Thymus (tissue), 11 donors: ENCODE measurements at regions not wholly inside any gene's neighbourhood (a gene's known extent, or its start where the extent isn't known, plus 50 kb on each side); places are given as distances from the start of the nearest gene placed in this dataset.

ENCODE experiments used
- DNase-seq, 9 donors: peaks; one replicate each; pipeline ENCODE4 v3.0.0-alpha.2; 2013; ENCODE audit warnings: low spot score in 9 of 9, low read depth in 6 of 9, missing footprints in 1 of 9
- H3K27ac ChIP-seq, 2 donors: one replicate each; pipeline ENCODE4 v1.5.1; 2013; ENCODE audit warnings: control low read depth in 1 of 2, low read depth in 1 of 2, low read length in 1 of 2, mild to moderate bottlenecking in 1 of 2, moderate library complexity in 1 of 2
- H3K27me3 ChIP-seq, 2 donors: one replicate each; pipeline ENCODE4 v1.5.1; 2013; ENCODE audit warnings: low read length in 1 of 2; ENCODE audit not compliant: control insufficient read depth in 2 of 2, insufficient read depth in 1 of 2
- H3K36me3 ChIP-seq, 2 donors: one replicate each; pipeline ENCODE4 v1.5.1; 2013; ENCODE audit warnings: low read length in 1 of 2, mild to moderate bottlenecking in 1 of 2, moderate library complexity in 1 of 2; ENCODE audit not compliant: control insufficient read depth in 2 of 2, insufficient read depth in 2 of 2
- H3K4me1 ChIP-seq, 2 donors: one replicate each; pipeline ENCODE4 v1.5.1; 2013; ENCODE audit warnings: low read length in 2 of 2; ENCODE audit not compliant: control insufficient read depth in 2 of 2, insufficient read depth in 2 of 2
- H3K4me3 ChIP-seq, 2 donors: one replicate each; pipeline ENCODE4 v1.5.1; 2013; ENCODE audit warnings: low read length in 2 of 2, control low read depth in 1 of 2, mild to moderate bottlenecking in 1 of 2
- H3K9me3 ChIP-seq, 2 donors: one replicate each; pipeline ENCODE4 v1.5.1; 2013; ENCODE audit warnings: low read length in 1 of 2, mild to moderate bottlenecking in 1 of 2; ENCODE audit not compliant: control insufficient read depth in 2 of 2, insufficient read depth in 1 of 2
- WGBS: extraction: QIAGEN DNeasy Blood & Tissue Kit; methylation state at CpG from one replicate; pipeline ENCODE4 v1.1.7; 2013; 5-methylcytosine and 5-hydroxymethylcytosine counted together
- donor health status: healthy.

DNA sequence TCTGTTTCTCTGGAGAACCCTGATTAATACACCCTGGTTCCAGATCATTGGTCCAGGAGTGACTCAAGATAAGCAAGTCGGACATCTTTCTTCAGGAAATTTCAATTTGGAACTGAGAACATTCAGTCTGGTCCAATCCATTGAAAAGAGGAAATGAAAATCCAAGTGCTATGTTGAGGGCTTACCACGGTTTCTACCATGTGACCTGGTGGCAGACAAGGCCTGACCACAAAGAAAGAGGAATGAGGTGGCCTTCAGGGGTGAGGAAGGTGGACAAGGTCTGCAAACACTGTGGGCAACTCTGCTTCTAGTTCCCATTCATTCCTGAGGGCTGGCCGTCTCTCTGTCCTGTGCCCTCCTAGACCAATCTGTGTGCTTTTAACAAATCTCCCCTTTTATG, 149.2 kb upstream of the GHITM start:
- Histone ChIP-seq H3K4me1 (no peaks in the 10 kb centered on the region), H3K4me3 (no peak overlapping the region), H3K36me3 (no peaks in the 10 kb centered on the region), H3K27ac (no peak overlapping the region), H3K9me3 (no peaks in the 10 kb centered on the region), H3K27me3 (no peaks in the 10 kb centered on the region)
- DNase-seq, result peak in 1 of 9 donors; percentile 8
- WGBS, result 48% methylated on average over 3 of the region's 3 CpGs

GRCh38 chr10:83991986-83992753, 147.1 kb upstream of the GHITM start:
- Histone ChIP-seq H3K4me1 (no peaks in the 10 kb centered on the region), H3K27me3 (no peaks in the 10 kb centered on the region), H3K36me3 (no peaks in the 10 kb centered on the region), H3K4me3 (no peak overlapping the region), H3K27ac (no peak overlapping the region), H3K9me3 (no peaks in the 10 kb centered on the region)
- 45% methylated on average over 7 of the region's 7 CpGs for WGBS
- peak in 2 of 9 donors; percentile 4 to 8 for DNase-seq

DNA sequence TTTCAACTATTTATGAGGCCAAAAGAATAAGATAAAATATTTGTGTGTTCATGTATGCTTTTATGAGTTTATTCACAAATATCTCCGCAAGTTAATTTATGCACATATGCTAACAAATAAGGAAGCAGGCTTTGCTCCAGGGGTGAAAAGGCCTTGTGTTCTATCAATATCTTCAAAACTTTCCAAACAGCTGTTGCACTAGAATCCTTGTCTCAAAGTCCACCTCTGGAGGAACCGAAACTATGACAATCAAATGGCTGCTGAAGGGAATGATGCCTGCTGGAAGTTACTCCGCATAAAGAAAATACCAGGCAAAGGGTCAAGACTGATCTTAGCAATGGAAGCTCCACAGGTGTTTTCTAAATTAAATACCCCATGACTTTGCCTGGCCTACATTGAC, 145.0 kb upstream of the GHITM start:
- Histone ChIP-seq H3K27me3 (no peaks in the 10 kb centered on the region), H3K36me3 (no peaks in the 10 kb centered on the region), H3K27ac (no peak overlapping the region), H3K4me1 (no peaks in the 10 kb centered on the region), H3K9me3 (no peaks in the 10 kb centered on the region), H3K4me3 (no peak overlapping the region)
- 97% methylated on average over 3 of the region's 3 CpGs for WGBS
- no peak for DNase-seq

- Histone ChIP-seq H3K9me3 (no peaks in the 10 kb centered on the region), H3K27me3 (no peaks in the 10 kb centered on the region), H3K27ac (no peak overlapping the region), H3K4me1 (no peaks in the 10 kb centered on the region), H3K36me3 (no peaks in the 10 kb centered on the region), H3K4me3 (no peak overlapping the region)
- WGBS, result 87% methylated on average over 4 of the region's 4 CpGs
- DNase-seq, result no peak
These were observed 143.5 kb upstream of the GHITM start for GRCh38 chr10:83995738-83996331.

DNA sequence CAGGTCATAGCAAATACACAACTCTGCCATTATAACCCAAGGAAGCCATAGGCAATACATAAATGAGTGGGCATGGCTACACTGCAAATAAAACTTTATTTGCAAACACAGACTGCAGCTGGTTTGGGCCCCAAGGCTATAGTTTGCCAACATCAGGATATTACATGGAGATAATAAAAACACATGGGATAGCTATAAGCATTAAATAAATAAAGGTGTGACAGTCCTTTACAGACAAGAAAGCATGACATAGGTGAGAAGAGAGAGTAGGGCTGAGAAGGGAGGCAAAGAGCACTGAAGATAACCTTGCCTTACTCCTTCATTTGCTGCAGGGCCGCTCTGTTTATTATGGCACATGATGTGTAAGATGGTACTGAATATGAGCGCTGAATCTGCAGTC, 135.1 kb upstream of the GHITM start:
- Histone ChIP-seq H3K9me3 (no peaks in the 10 kb centered on the region), H3K27ac (no peak overlapping the region), H3K4me1 (no peaks in the 10 kb centered on the region), H3K27me3 (no peaks in the 10 kb centered on the region), H3K36me3 (no peaks in the 10 kb centered on the region), H3K4me3 (no peak overlapping the region)
- WGBS, result 98% methylated on average over 2 of the region's 2 CpGs
- no peak for DNase-seq

- WGBS, result 83% methylated on average over 3 of the region's 3 CpGs
- no peaks in the 10 kb centered on the region for H3K4me1 ChIP-seq
- H3K9me3 ChIP-seq, result no peaks in the 10 kb centered on the region
These were observed 133.9 kb upstream of the GHITM start for GRCh38 chr10:84005403-84005802.

GRCh38 chr10:84007482-84007881, 131.8 kb upstream of the GHITM start:
- DNase-seq, result no peak
- H3K27ac ChIP-seq, result no peak overlapping the region
- no peaks in the 10 kb centered on the region for H3K36me3 ChIP-seq
- H3K9me3 ChIP-seq, result no peaks in the 10 kb centered on the region
- H3K4me1 ChIP-seq, result no peaks in the 10 kb centered on the region
- no peaks in the 10 kb centered on the region for H3K27me3 ChIP-seq
- WGBS, result 92% methylated on average over 5 of the region's 5 CpGs
- no peak overlapping the region for H3K4me3 ChIP-seq

More at GRCh38 chr10:84005403-84005802, 133.9 kb upstream of the GHITM start:
- no peak for DNase-seq
- Histone ChIP-seq H3K4me3 (no peak overlapping the region), H3K36me3 (no peaks in the 10 kb centered on the region), H3K27me3 (no peaks in the 10 kb centered on the region), H3K27ac (no peak overlapping the region)

DNA sequence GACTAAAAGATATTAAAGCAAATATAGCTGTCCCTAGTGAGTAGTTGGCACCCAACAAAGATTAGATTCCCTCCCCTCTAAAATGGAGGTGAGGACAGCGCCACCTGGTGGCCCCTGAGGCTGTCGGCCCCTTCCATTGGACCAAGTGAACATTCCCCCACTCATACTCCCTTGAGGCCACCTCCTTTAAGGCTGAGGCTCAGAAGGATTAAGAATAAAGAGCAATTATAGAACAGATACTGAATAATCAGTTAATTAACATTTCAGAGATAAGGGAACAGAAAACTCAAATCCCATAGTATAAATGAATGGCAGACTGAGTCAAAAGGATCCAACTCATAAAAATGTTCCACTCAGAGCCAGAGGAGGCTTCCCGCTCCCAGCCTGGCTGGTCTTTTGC, 130.4 kb upstream of the GHITM start:
- Histone ChIP-seq H3K4me3 (no peak overlapping the region), H3K36me3 (no peaks in the 10 kb centered on the region), H3K9me3 (no peaks in the 10 kb centered on the region), H3K27me3 (no peaks in the 10 kb centered on the region), H3K4me1 (no peaks in the 10 kb centered on the region), H3K27ac (no peak overlapping the region)
- 44% methylated on average over 3 of the region's 3 CpGs for WGBS
- DNase-seq, result peak in 2 of 9 donors; percentile 7 to 18

DNA sequence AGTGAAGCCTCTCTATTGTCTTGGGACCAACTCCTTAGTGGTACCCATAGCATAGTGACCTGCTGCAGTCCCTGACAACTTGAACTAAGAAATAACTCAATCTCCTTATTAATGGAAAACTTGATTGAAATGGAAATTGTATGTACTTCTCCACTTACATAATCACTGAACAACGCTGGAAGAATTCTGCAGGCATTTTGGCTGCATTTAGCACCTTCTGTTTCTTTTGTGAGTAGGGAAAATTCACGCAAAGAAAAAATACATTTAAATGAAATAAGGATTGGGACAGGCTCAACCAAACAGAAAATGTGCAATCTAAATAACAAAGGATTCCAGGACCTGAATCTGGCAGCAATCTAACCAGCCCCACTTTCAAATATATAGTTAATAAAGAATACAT, 126.9 kb upstream of the GHITM start:
- no peak overlapping the region for H3K27ac ChIP-seq
- WGBS, result 68% methylated on average over 2 of the region's 2 CpGs
- no peaks in the 10 kb centered on the region for H3K27me3 ChIP-seq
- H3K4me3 ChIP-seq, result no peak overlapping the region
- no peaks in the 10 kb centered on the region for H3K36me3 ChIP-seq
- H3K9me3 ChIP-seq, result no peaks in the 10 kb centered on the region
- no peak for DNase-seq
- no peaks in the 10 kb centered on the region for H3K4me1 ChIP-seq
